PC-3 (cell line): ENCODE measurements at regions not wholly inside any gene's neighbourhood (a gene's known extent, or its start where the extent isn't known, plus 50 kb on each side); places are given as distances from the start of the nearest gene placed in this dataset.

Source experiments
- ATAC-seq: fragments of 200-7000 bp; cut with Tn5 transposase; 2 replicates; pipeline ENCODE4 v1.9.1; 2020; ENCODE audit warnings: mild to moderate bottlenecking, moderate library complexity
- BruUV-seq: library from RNA; stranded (reverse); fragments of 400-500 nt; replicated peaks from 2 replicates; lab custom pipeline; 2021; lab: Mats Ljungman, UMichigan
- CTCF ChIA-PET: fragments of 300-600 bp; sonication (Branson Sonifier 250); formaldehyde crosslinking; loops from one replicate; lab custom pipeline; 2022; ENCODE audit warnings: antibody characterized with exemption; lab: Charles Lee
- POLR2A ChIA-PET: fragments of 300-600 bp; sonication (Branson Sonifier 250); formaldehyde crosslinking; loops from one replicate; lab custom pipeline; 2022; ENCODE audit warnings: antibody characterized with exemption; ENCODE audit not compliant: unreplicated experiment; lab: Charles Lee
- DNase-seq: peaks from one replicate; pipeline ENCODE4 v3.0.0-alpha.2; 2015
- H2AFZ ChIP-seq: fragments of 300-600 bp; sonication (generic); 2 replicates; pipeline ENCODE4 v1.6.0; 2016; ENCODE audit warnings: antibody characterized with exemption, low read length
- H3F3A ChIP-seq: fragments of 300-600 bp; sonication (generic); one replicate; pipeline ENCODE4 v1.6.0; 2017; ENCODE audit warnings: antibody characterized with exemption, low read length, control low read depth, mild to moderate bottlenecking; ENCODE audit not compliant: unreplicated experiment
- H3K27ac ChIP-seq: fragments of 300-600 bp; sonication (generic); 2 replicates; pipeline ENCODE4 v1.5.1; 2016; ENCODE audit warnings: mild to moderate bottlenecking, low read length
- H3K27me3 ChIP-seq: fragments of 300-600 bp; sonication (generic); 2 replicates; pipeline ENCODE4 v1.6.1; 2016; ENCODE audit warnings: low read length, mixed read lengths
- H3K36me3 ChIP-seq: fragments of 300-600 bp; sonication (generic); 2 replicates; pipeline ENCODE4 v1.6.1; 2016; ENCODE audit warnings: low read depth, mixed run types, low read length, mixed read lengths
- H3K4me1 ChIP-seq: fragments of 300-600 bp; sonication (generic); 2 replicates; pipeline ENCODE4 v1.5.1; 2016; ENCODE audit warnings: low read length; ENCODE audit not compliant: insufficient read depth
- H3K4me2 ChIP-seq: fragments of 300-600 bp; sonication (generic); 2 replicates; pipeline ENCODE4 v1.6.0; 2016; ENCODE audit warnings: low read length
- H3K4me3 ChIP-seq: fragments of 300-600 bp; sonication (generic); 2 replicates; pipeline ENCODE4 v1.5.1; 2016; ENCODE audit warnings: mild to moderate bottlenecking, low read length, mixed read lengths
- H3K79me2 ChIP-seq: fragments of 300-600 bp; sonication (generic); 2 replicates; pipeline ENCODE4 v1.6.1; 2017; ENCODE audit warnings: low read length, mixed read lengths
- H3K9ac ChIP-seq: fragments of 300-600 bp; sonication (generic); 2 replicates; pipeline ENCODE4 v1.6.0; 2016; ENCODE audit warnings: mild to moderate bottlenecking, low read length
- H3K9me2 ChIP-seq: fragments of 300-600 bp; sonication (generic); replicated peaks from 2 replicates; pipeline ENCODE4 v1.6.1; 2016; ENCODE audit warnings: mixed run types, low read length, mixed read lengths
- H3K9me3 ChIP-seq: fragments of 300-600 bp; sonication (generic); 2 replicates; pipeline ENCODE4 v1.6.1; 2016; ENCODE audit warnings: low read length, mixed read lengths
- H4K20me1 ChIP-seq: fragments of 300-600 bp; sonication (generic); 2 replicates; pipeline ENCODE4 v1.6.1; 2016; ENCODE audit warnings: low read length, mixed read lengths
- CTCF ChIP-seq: fragments of 300-600 bp; sonication (generic); conservative IDR thresholded peaks from 2 replicates; pipeline ENCODE4 v1.5.1; 2017; ENCODE audit warnings: antibody characterized with exemption, low read depth, mild to moderate bottlenecking, low read length
- EZH2 ChIP-seq: fragments of 300-600 bp; sonication (generic); IDR thresholded peaks from one replicate; pipeline ENCODE4 v1.6.1; 2017; ENCODE audit warnings: antibody characterized with exemption, mild to moderate bottlenecking, low read length; ENCODE audit not compliant: unreplicated experiment
- EZH2phosphoT487 ChIP-seq: fragments of 300-600 bp; sonication (generic); IDR thresholded peaks from 2 replicates; pipeline ENCODE4 v1.6.1; 2018; ENCODE audit warnings: mild to moderate bottlenecking, antibody characterized with exemption, low read length, borderline replicate concordance
- intact Hi-C: fragments of 100-400 bp; cut with micrococcal nuclease; formaldehyde crosslinking; loops from 2 replicates; pipeline ENCODE4 v1.9.0; 2023

- TF ChIP-seq EZH2 (no peak), EZH2phosphoT487 (no peak), CTCF (no peak)
- no peaks in the 10 kb centered on the region for H3K79me2 ChIP-seq
- POLR2A ChIA-PET, result no interaction called here
- 0 out of 2 replicates have a peak, but pooled peaks cover 6% of the 10 kb centered on the region for H3K27me3 ChIP-seq
- no peaks in the 10 kb centered on the region for H3K36me3 ChIP-seq
- H3F3A ChIP-seq, result no peaks in the 10 kb centered on the region
- BruUV-seq, result no TSS peak
- no peak overlapping the region for H3K4me3 ChIP-seq
- CTCF ChIA-PET, result no interaction called here
- no peak for DNase-seq
- H3K9me3 ChIP-seq, result no peaks in the 10 kb centered on the region
- H4K20me1 ChIP-seq, result no peaks in the 10 kb centered on the region
- no peak for ATAC-seq
- H3K9ac ChIP-seq, result no peak overlapping the region
- H3K4me2 ChIP-seq, result no peak overlapping the region
- no peak overlapping the region for H3K27ac ChIP-seq
- intact Hi-C loops, result no loop called here
- no peak overlapping the region for H2AFZ ChIP-seq
- H3K9me2 ChIP-seq, result no peaks in the 10 kb centered on the region
- no peaks in the 10 kb centered on the region for H3K4me1 ChIP-seq
Observed at GRCh38 chr4:108331905-108332632, 163.3 kb upstream of the LEF1 start.

- H3K9ac ChIP-seq, result no peak overlapping the region
- CTCF ChIA-PET, result no interaction called here
- H3F3A ChIP-seq, result no peaks in the 10 kb centered on the region
- POLR2A ChIA-PET, result no interaction called here
- ATAC-seq, result no peak
- no peak overlapping the region for H3K4me3 ChIP-seq
- intact Hi-C loops, result no loop called here
- no peaks in the 10 kb centered on the region for H3K36me3 ChIP-seq
- TF ChIP-seq CTCF (no peak), EZH2phosphoT487 (no peak), EZH2 (no peak)
- no peak for DNase-seq
- no peaks in the 10 kb centered on the region for H3K9me2 ChIP-seq
- H3K79me2 ChIP-seq, result no peaks in the 10 kb centered on the region
- H3K4me2 ChIP-seq, result no peak overlapping the region
- BruUV-seq, result no TSS peak
- no peaks in the 10 kb centered on the region for H3K9me3 ChIP-seq
- no peaks in the 10 kb centered on the region for H4K20me1 ChIP-seq
- H2AFZ ChIP-seq, result no peak overlapping the region
- H3K4me1 ChIP-seq, result no peaks in the 10 kb centered on the region
- no peaks in the 10 kb centered on the region for H3K27me3 ChIP-seq
- H3K27ac ChIP-seq, result no peak overlapping the region
Observed at GRCh38 chr4:108328383-108328732, 159.6 kb upstream of the LEF1 start.

GRCh38 chr4:108327642-108328382 is 159.1 kb upstream of the LEF1 start:
- H3K9me2 ChIP-seq, result no peaks in the 10 kb centered on the region
- no peak overlapping the region for H3K9ac ChIP-seq
- no peaks in the 10 kb centered on the region for H3F3A ChIP-seq
- no peaks in the 10 kb centered on the region for H3K79me2 ChIP-seq
- H4K20me1 ChIP-seq, result no peaks in the 10 kb centered on the region
- H3K4me2 ChIP-seq, result no peak overlapping the region
- TF ChIP-seq EZH2phosphoT487, result no peak
- TF ChIP-seq CTCF, result no peak
- no peak for TF ChIP-seq EZH2
- no peak overlapping the region for H2AFZ ChIP-seq
- H3K27me3 ChIP-seq, result no peaks in the 10 kb centered on the region
- 0 out of 2 replicates have a peak, but pooled peaks have one; percentile 27 for ATAC-seq
- CTCF ChIA-PET, result no interaction called here
- no peaks in the 10 kb centered on the region for H3K36me3 ChIP-seq
- H3K4me1 ChIP-seq, result no peaks in the 10 kb centered on the region
- peak; percentile 3 for DNase-seq
- BruUV-seq, result no TSS peak
- intact Hi-C loops, result no loop called here
- POLR2A ChIA-PET, result no interaction called here
- H3K27ac ChIP-seq, result no peak overlapping the region
- no peaks in the 10 kb centered on the region for H3K9me3 ChIP-seq
- H3K4me3 ChIP-seq, result no peak overlapping the region
